ENCODE measurements at regions not wholly inside any gene's neighbourhood (a gene's known extent, or its start where the extent isn't known, plus 50 kb on each side); places are given as distances from the start of the nearest gene placed in this dataset.
"Not testable (repeated sequence)": the region's sequence is repeated elsewhere in the genome, so short reads cannot be mapped to it uniquely, and the experiment has no call there.

- H3K4me3 ChIP-seq (ENCODE audit: low read length); DNase-seq (ENCODE audit: low read depth): not testable (repeated sequence)
These were observed 1722.4 kb downstream of the SPATA31A7 start for GRCh38 chr9:62912278-62912677.

- H3K4me3 ChIP-seq (ENCODE audit: low read length) = not testable (repeated sequence)
These were observed 1725.3 kb downstream of the SPATA31A7 start for GRCh38 chr9:62915168-62915567.

GRCh38 chr9:62915661-62916060 is 1725.8 kb downstream of the SPATA31A7 start:
- not testable (repeated sequence) for DNase-seq (ENCODE audit: low read depth)
- H3K4me3 ChIP-seq (ENCODE audit: low read length) = peak overlapping the region; percentile 39; the same call in 1 of the 2 replicates

More at GRCh38 chr9:62915168-62915567, 1725.3 kb downstream of the SPATA31A7 start:
- DNase-seq (ENCODE audit: low read depth) = not testable (repeated sequence)

DNA sequence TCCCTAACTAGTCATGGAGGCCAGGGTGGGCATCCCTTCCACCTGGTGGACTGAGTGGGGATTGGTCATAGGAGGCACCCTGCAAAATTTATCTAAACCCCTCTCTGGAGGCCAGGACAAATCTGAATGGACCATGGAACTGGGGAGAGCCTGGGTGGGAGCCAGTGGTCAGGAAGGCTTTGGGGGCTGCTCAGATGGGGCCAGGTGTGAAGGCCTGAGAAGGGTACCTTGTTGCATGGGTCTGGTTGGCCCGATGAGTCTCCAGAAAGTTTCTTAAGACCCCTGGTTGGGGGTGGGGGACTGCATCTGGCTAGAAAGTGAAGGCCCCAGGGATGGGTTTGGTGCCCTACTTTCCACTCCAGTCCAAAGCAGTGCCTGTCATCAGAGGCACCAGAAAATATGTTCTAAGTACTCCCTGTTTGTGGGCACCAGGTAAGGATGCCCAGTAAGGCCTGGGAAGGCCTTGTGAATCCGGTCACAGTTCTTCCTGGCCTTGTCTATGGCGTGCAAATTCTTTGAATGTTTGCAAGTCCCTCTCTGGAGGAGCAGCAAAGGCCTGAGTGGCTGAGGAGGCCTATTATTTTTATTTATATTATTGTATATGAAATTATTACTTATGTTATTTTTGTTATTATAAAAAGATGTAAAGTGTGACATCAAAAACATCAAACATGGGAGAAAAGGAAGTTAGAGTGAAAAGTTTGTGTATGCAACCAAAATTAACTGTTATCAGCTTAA is 1729.0 kb downstream of the SPATA31A7 start:
- not testable (repeated sequence) for H3K4me3 ChIP-seq (ENCODE audit: low read length); DNase-seq (ENCODE audit: low read depth)

- not testable (repeated sequence) for H3K4me3 ChIP-seq (ENCODE audit: low read length)
These were observed 1741.6 kb downstream of the SPATA31A7 start for GRCh38 chr9:62931484-62931883.

GRCh38 chr9:62952840-62953239 is 1763.0 kb downstream of the SPATA31A7 start:
- not testable (repeated sequence) for H3K4me3 ChIP-seq (ENCODE audit: low read length); DNase-seq (ENCODE audit: low read depth)

More at GRCh38 chr9:62931484-62931883, 1741.6 kb downstream of the SPATA31A7 start:
- DNase-seq (ENCODE audit: low read depth) = not testable (repeated sequence)
